ENCODE measurements at regions not wholly inside any gene's neighbourhood (a gene's known extent, or its start where the extent isn't known, plus 50 kb on each side); places are given as distances from the start of the nearest gene placed in this dataset.

- TF ChIP-seq CTCF (IDR thresholded peaks at IDR 0.05) (no peak), EP300 (IDR thresholded peaks at IDR 0.05) (no peak), POLR2A (IDR thresholded peaks at IDR 0.05) (no peak)
Measured at GRCh38 chr5:9713959-9714586, 83.9 kb upstream of the TAS2R1 start.
